ENCODE measurements at regions not wholly inside any gene's neighbourhood (a gene's known extent, or its start where the extent isn't known, plus 50 kb on each side); places are given as distances from the start of the nearest gene placed in this dataset.
"Not testable (repeated sequence)": the region's sequence is repeated elsewhere in the genome, so short reads cannot be mapped to it uniquely, and the experiment has no call there.

GRCh38 chr1:95780836-95781235, 546.8 kb downstream of the RWDD3 start:
- H3K9me3 ChIP-seq (ENCODE audit: insufficient read depth, low read length): no peaks in the 10 kb centered on the region
- H2AFZ ChIP-seq (ENCODE audit: low read depth, low read length, severe bottlenecking): no peak overlapping the region
- H3K9ac ChIP-seq (ENCODE audit: low read length): no peak overlapping the region
- H3K27me3 ChIP-seq (ENCODE audit: low read length): no peaks in the 10 kb centered on the region
- no peaks in the 10 kb centered on the region for H3K9me2 ChIP-seq (replicated peaks; ENCODE audit: insufficient read depth, low read length)
- no peak overlapping the region for H3K27ac ChIP-seq (ENCODE audit: low read depth, low read length)
- TF ChIP-seq EZH2phosphoT487 (conservative IDR thresholded peaks at IDR 0.05; ENCODE audit: low read length) (no peak), CTCF (IDR thresholded peaks at IDR 0.05; ENCODE audit: insufficient read depth, low read length, poor library complexity, severe bottlenecking) (no peak)
- H3F3A ChIP-seq (ENCODE audit: insufficient read depth): no peaks in the 10 kb centered on the region
- H3K36me3 ChIP-seq (ENCODE audit: low read length): no peaks in the 10 kb centered on the region
- H3K4me2 ChIP-seq (ENCODE audit: low read depth, low read length, poor library complexity, severe bottlenecking): no peak overlapping the region
- H4K20me1 ChIP-seq (ENCODE audit: low read depth, low read length): no peaks in the 10 kb centered on the region
- H3K4me3 ChIP-seq (ENCODE audit: insufficient read depth, low read length, poor library complexity, severe bottlenecking): no peak overlapping the region
- no peaks in the 10 kb centered on the region for H3K79me2 ChIP-seq (ENCODE audit: insufficient read depth, low read length)

GRCh38 chr1:95790136-95790535, 556.1 kb downstream of the RWDD3 start:
- H3K9me2 ChIP-seq (replicated peaks; ENCODE audit: insufficient read depth, low read length): no peaks in the 10 kb centered on the region
- no peak overlapping the region for H3K9ac ChIP-seq (ENCODE audit: low read length)
- H3K27ac ChIP-seq (ENCODE audit: low read depth, low read length): no peak overlapping the region

GRCh38 chr1:95793893-95794292, 559.9 kb downstream of the RWDD3 start:
- Histone ChIP-seq H3K36me3 (ENCODE audit: low read length) (no peaks in the 10 kb centered on the region), H3F3A (ENCODE audit: insufficient read depth) (no peaks in the 10 kb centered on the region), H2AFZ (ENCODE audit: low read depth, low read length, severe bottlenecking) (no peak overlapping the region)

More at GRCh38 chr1:95790136-95790535, 556.1 kb downstream of the RWDD3 start:
- H3K27me3 ChIP-seq (ENCODE audit: low read length): no peaks in the 10 kb centered on the region
- H3K79me2 ChIP-seq (ENCODE audit: insufficient read depth, low read length): no peaks in the 10 kb centered on the region
- H3K4me3 ChIP-seq (ENCODE audit: insufficient read depth, low read length, poor library complexity, severe bottlenecking): no peak overlapping the region
- no peak overlapping the region for H3K4me2 ChIP-seq (ENCODE audit: low read depth, low read length, poor library complexity, severe bottlenecking)
- TF ChIP-seq EZH2phosphoT487 (conservative IDR thresholded peaks at IDR 0.05; ENCODE audit: low read length) (no peak), CTCF (IDR thresholded peaks at IDR 0.05; ENCODE audit: insufficient read depth, low read length, poor library complexity, severe bottlenecking) (no peak)
- no peaks in the 10 kb centered on the region for H3K36me3 ChIP-seq (ENCODE audit: low read length)
- no peaks in the 10 kb centered on the region for H4K20me1 ChIP-seq (ENCODE audit: low read depth, low read length)
- no peaks in the 10 kb centered on the region for H3K9me3 ChIP-seq (ENCODE audit: insufficient read depth, low read length)
- H3F3A ChIP-seq (ENCODE audit: insufficient read depth): no peaks in the 10 kb centered on the region
- H2AFZ ChIP-seq (ENCODE audit: low read depth, low read length, severe bottlenecking): no peak overlapping the region

GRCh38 chr1:95797761-95798160, 563.8 kb downstream of the RWDD3 start:
- H3F3A ChIP-seq (ENCODE audit: insufficient read depth); H3K9me2 ChIP-seq (replicated peaks; ENCODE audit: insufficient read depth, low read length); H3K9ac ChIP-seq (ENCODE audit: low read length); H3K4me3 ChIP-seq (ENCODE audit: insufficient read depth, low read length, poor library complexity, severe bottlenecking); H3K27ac ChIP-seq (ENCODE audit: low read depth, low read length); H3K79me2 ChIP-seq (ENCODE audit: insufficient read depth, low read length); H3K36me3 ChIP-seq (ENCODE audit: low read length); H3K27me3 ChIP-seq (ENCODE audit: low read length); H4K20me1 ChIP-seq (ENCODE audit: low read depth, low read length); H2AFZ ChIP-seq (ENCODE audit: low read depth, low read length, severe bottlenecking); H3K9me3 ChIP-seq (ENCODE audit: insufficient read depth, low read length); H3K4me2 ChIP-seq (ENCODE audit: low read depth, low read length, poor library complexity, severe bottlenecking): not testable (repeated sequence)

More at GRCh38 chr1:95793893-95794292, 559.9 kb downstream of the RWDD3 start:
- Histone ChIP-seq H3K27ac (ENCODE audit: low read depth, low read length) (no peak overlapping the region), H4K20me1 (ENCODE audit: low read depth, low read length) (no peaks in the 10 kb centered on the region), H3K27me3 (ENCODE audit: low read length) (no peaks in the 10 kb centered on the region), H3K9me3 (ENCODE audit: insufficient read depth, low read length) (no peaks in the 10 kb centered on the region), H3K9ac (ENCODE audit: low read length) (no peak overlapping the region), H3K9me2 (replicated peaks; ENCODE audit: insufficient read depth, low read length) (no peaks in the 10 kb centered on the region), H3K4me2 (ENCODE audit: low read depth, low read length, poor library complexity, severe bottlenecking) (no peak overlapping the region), H3K4me3 (ENCODE audit: insufficient read depth, low read length, poor library complexity, severe bottlenecking) (no peak overlapping the region), H3K79me2 (ENCODE audit: insufficient read depth, low read length) (no peaks in the 10 kb centered on the region)
- TF ChIP-seq CTCF (IDR thresholded peaks at IDR 0.05; ENCODE audit: insufficient read depth, low read length, poor library complexity, severe bottlenecking) (no peak), EZH2phosphoT487 (conservative IDR thresholded peaks at IDR 0.05; ENCODE audit: low read length) (no peak)
